K562 (cell line): ENCODE measurements at regions not wholly inside any gene's neighbourhood (a gene's known extent, or its start where the extent isn't known, plus 50 kb on each side); places are given as distances from the start of the nearest gene placed in this dataset.

Experiments
- ATAC-seq: fragments of 200-7000 bp; cut with Tn5 transposase; 3 replicates; pipeline ENCODE4 v1.9.1; 2020; ENCODE audit warnings: moderate library complexity
- BruUV-seq: library from RNA; stranded (reverse); fragments of 400-500 nt; replicated peaks from 2 replicates; lab custom pipeline; 2021; lab: Mats Ljungman, UMichigan
- CTCF ChIA-PET: fragments of 300-600 bp; formaldehyde crosslinking; extraction: SDS; loops from one replicate; lab custom pipeline; 2021; ENCODE audit warnings: low intra/inter-chr PET ratio; lab: Yijun Ruan, JAX
- POLR2A ChIA-PET: fragments of 300-600, 350-650 bp; sonication (Branson Sonifier 250); formaldehyde crosslinking; extraction: SDS; loops from one replicate; lab custom pipeline; 2021; ENCODE audit warnings: antibody characterized with exemption, inconsistent platforms; lab: Yijun Ruan, JAX
- DNase-seq, 4 experiments: peaks; one replicate each; pipeline versions ENCODE4 v3.0.0 to v3.0.0-alpha.2; 2011 to 2018; ENCODE audit warnings: low spot score in 3 of 4, mixed read lengths in 3 of 4; ENCODE audit errors: extremely low read depth in 1 of 4
- FAIRE-seq: peaks from 2 replicates; lab custom pipeline; 2011; peaks lifted over from hg19 to GRCh38; lab: Jason Lieb, UNC
- H2AFZ ChIP-seq: 2 replicates; pipeline ENCODE4 v1.6.0; 2011; ENCODE audit warnings: low read depth, low read length, control low read depth, inconsistent platforms
- H3K27ac ChIP-seq: fragments of 200-600 bp; 3 replicates; pipeline ENCODE4 v1.8.0; 2011; ENCODE audit warnings: low read depth, mild to moderate bottlenecking, control low read depth, inconsistent platforms, low read length, moderate library complexity, mixed read lengths; ENCODE audit errors: extremely low read depth
- H3K27me3 ChIP-seq, 2 experiments: fragments of 300-600 bp in 1 of 2; 2 replicates in 1 of 2; 3 replicates in 1 of 2; pipeline versions ENCODE4 v1.6.0 to v1.8.0; 2011; ENCODE audit warnings: inconsistent platforms in 2 of 2, low read length in 2 of 2, mild to moderate bottlenecking in 1 of 2, mixed read lengths in 1 of 2, moderate library complexity in 1 of 2; ENCODE audit not compliant: control insufficient read depth in 2 of 2, insufficient read depth in 2 of 2
- H3K36me3 ChIP-seq: fragments of 300-600 bp; 3 replicates; pipeline ENCODE4 v1.8.0; 2011; ENCODE audit warnings: mild to moderate bottlenecking, low read length, inconsistent platforms; ENCODE audit not compliant: control insufficient read depth, insufficient read depth
- H3K4me1 ChIP-seq, 2 experiments: fragments of 200-600 bp in 1 of 2; replicated peaks in 1 of 2; 2 replicates in 1 of 2; 3 replicates in 1 of 2; pipeline versions ENCODE4 v1.5.1 to v1.8.0; 2011; ENCODE audit warnings: inconsistent platforms in 2 of 2, low read length in 2 of 2, mild to moderate bottlenecking in 1 of 2, mixed read lengths in 1 of 2, moderate library complexity in 1 of 2; ENCODE audit not compliant: control insufficient read depth in 2 of 2, insufficient read depth in 2 of 2
- H3K4me2 ChIP-seq: 2 replicates; pipeline ENCODE4 v1.6.1; 2011; ENCODE audit warnings: low read length, control low read depth, inconsistent platforms, mixed read lengths; ENCODE audit not compliant: insufficient read depth
- H3K4me3 ChIP-seq: fragments of 200-600 bp; sonication (generic), shearing (Covaris generic); 2 replicates; pipeline ENCODE4 v1.5.1; 2016; ENCODE audit warnings: control low read depth, inconsistent platforms
- H3K79me2 ChIP-seq: fragments of 200-600 bp; 3 replicates; pipeline ENCODE4 v1.8.0; 2011; ENCODE audit warnings: low read length, inconsistent platforms; ENCODE audit not compliant: control insufficient read depth, insufficient read depth
- H3K9ac ChIP-seq, 2 experiments: 2 replicates each; pipeline versions ENCODE4 v1.6.0 to v1.6.1; 2011; ENCODE audit warnings: low read depth in 2 of 2, low read length in 2 of 2, control low read depth in 1 of 2, inconsistent platforms in 1 of 2, mild to moderate bottlenecking in 1 of 2, mixed read lengths in 1 of 2; ENCODE audit not compliant: insufficient read depth in 1 of 2
- H3K9me1 ChIP-seq: one replicate; pipeline ENCODE4 v1.6.0; 2011; ENCODE audit warnings: inconsistent platforms, mild to moderate bottlenecking, low read length, moderate library complexity; ENCODE audit not compliant: control insufficient read depth, insufficient read depth
- H3K9me3 ChIP-seq: replicated peaks from 2 replicates; pipeline ENCODE4 v1.5.1; 2011; ENCODE audit warnings: low read depth, low read length, inconsistent platforms; ENCODE audit not compliant: control insufficient read depth, insufficient read depth
- H4K20me1 ChIP-seq: replicated peaks from 2 replicates; pipeline ENCODE4 v1.6.1; 2011; ENCODE audit warnings: low read length, inconsistent platforms, mixed read lengths; ENCODE audit not compliant: control insufficient read depth, insufficient read depth
- KDM4B ChIP-seq, 2 experiments: fragments of 450-650 bp in 1 of 2; sonication (generic) in 1 of 2; IDR thresholded peaks; 2 replicates each; pipeline ENCODE4 v1.6.1; 2016 to 2017; ENCODE audit warnings: borderline replicate concordance in 2 of 2, antibody characterized with exemption in 1 of 2, low read depth in 1 of 2, mild to moderate bottlenecking in 1 of 2
- LARP7 ChIP-seq: fragments of 450-650 bp; IDR thresholded peaks from 2 replicates; pipeline ENCODE4 v1.6.1; 2016
- SRSF1 ChIP-seq: fragments of 200-400 bp; formaldehyde crosslinking; IDR thresholded peaks from 2 replicates; pipeline ENCODE4 v1.6.1; 2017; ENCODE audit warnings: mild to moderate bottlenecking, low read depth, low read length, moderate library complexity
- ZNF583 ChIP-seq: fragments of 250-450 bp; sonication (Bioruptor Pico); IDR thresholded peaks from 2 replicates; pipeline ENCODE4 v1.4.0; 2020
- WGBS: fragments of 100-300 bp; shearing (Covaris generic); methylation state at CpG from one replicate; pipeline ENCODE4 v1.1.6; 2016; ENCODE audit warnings: low coverage, mixed read lengths; ENCODE audit not compliant: insufficient coverage; ENCODE audit errors: missing lambda C conversion rate; 5-methylcytosine and 5-hydroxymethylcytosine counted together
- in situ Hi-C: fragments of 300-500 bp; cut with MboI; formaldehyde crosslinking; loops from 4 replicates; pipeline ENCODE4 v1.15.0; 2018; ENCODE audit warnings: inconsistent platforms, mixed read lengths
- intact Hi-C: fragments of 100-400 bp; cut with micrococcal nuclease; formaldehyde crosslinking; loops from 2 replicates; pipeline ENCODE4 v1.14.2; 2022
- TF ChIP-seq, protein P1 (sequence below): sonication (generic); formaldehyde crosslinking; IDR thresholded peaks from 2 replicates; pipeline ENCODE4 v1.8.0; 2023; ENCODE audit warnings: mild to moderate bottlenecking, missing genetic modification reagents

DNA sequence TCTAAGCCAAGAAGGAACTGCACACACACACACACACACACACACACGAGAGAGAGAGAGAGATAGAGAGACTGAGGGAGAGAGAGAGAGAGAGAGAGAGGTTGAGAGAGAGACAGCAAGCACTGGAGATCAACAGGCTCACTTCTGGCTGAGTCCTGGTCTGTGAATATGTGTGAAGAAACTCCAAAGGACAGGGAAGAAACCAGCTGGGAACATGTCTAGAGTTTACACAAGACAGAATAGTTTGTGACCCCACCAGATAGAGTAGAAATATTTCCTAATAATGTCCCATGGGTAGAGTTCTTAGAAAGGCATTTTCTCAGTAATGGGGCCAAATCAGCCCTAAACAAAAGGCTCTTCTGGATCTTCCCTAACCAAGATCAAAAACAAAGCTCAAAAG lies 155.5 kb upstream of the IGFBP3 start:
- in situ Hi-C loops (no loop called here), intact Hi-C loops (no loop called here)
- Histone ChIP-seq H3K4me2 (no peak overlapping the region), H3K36me3 (no peaks in the 10 kb centered on the region), H3K9me3 (no peaks in the 10 kb centered on the region), H2AFZ (no peak overlapping the region), H3K9ac (no peak overlapping the region), H3K4me3 (no peak overlapping the region), H3K79me2 (no peaks in the 10 kb centered on the region), H3K9me1 (no peaks in the 10 kb centered on the region), H3K27ac (no peak overlapping the region), H3K27me3 (no peaks in the 10 kb centered on the region), H3K4me1 (no peaks in the 10 kb centered on the region), H4K20me1 (no peaks in the 10 kb centered on the region)
- DNase-seq: no peak
- POLR2A ChIA-PET: no interaction called here
- BruUV-seq: no TSS peak
- no peak for TF ChIP-seq SRSF1
- no peak for TF ChIP-seq ZNF583 (CRISPR knock-in tag)
- FAIRE-seq: no peak
- CTCF ChIA-PET: no interaction called here
- no peak for ATAC-seq
- WGBS: 0% methylated on average over 1 of the region's 1 CpG

DNA sequence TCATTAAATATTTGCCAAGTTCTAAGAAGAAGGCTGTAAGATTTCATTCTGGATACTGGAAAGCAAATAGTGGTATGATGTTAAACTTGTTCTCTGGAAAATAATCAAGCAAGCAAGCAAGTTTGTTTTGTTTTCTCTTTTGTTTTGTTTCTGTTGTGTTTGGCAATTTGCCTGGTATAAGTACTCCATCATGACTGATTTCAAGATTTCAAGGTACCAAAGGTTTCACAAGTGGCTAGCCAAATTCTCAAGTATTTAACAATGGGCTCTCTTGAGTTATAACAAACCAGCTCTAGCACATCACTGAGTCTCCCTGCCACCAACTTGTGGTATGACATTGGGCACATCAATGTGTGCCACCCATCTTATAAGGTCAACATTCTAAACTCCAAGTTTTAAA lies 151.7 kb upstream of the IGFBP3 start:
- Histone ChIP-seq H3K27ac (no peak overlapping the region), H3K9me1 (no peaks in the 10 kb centered on the region), H3K79me2 (no peaks in the 10 kb centered on the region), H3K27me3 (no peaks in the 10 kb centered on the region), H3K4me2 (no peak overlapping the region), H3K4me1 (no peaks in the 10 kb centered on the region), H3K36me3 (no peaks in the 10 kb centered on the region), H3K9me3 (no peaks in the 10 kb centered on the region), H3K9ac (no peak overlapping the region), H4K20me1 (no peaks in the 10 kb centered on the region), H2AFZ (no peak overlapping the region), H3K4me3 (no peak overlapping the region)
- ChIA-PET POLR2A (no interaction called here), CTCF (no interaction called here)
- intact Hi-C loops (no loop called here), in situ Hi-C loops (no loop called here)
- no peak for ATAC-seq
- no peak for FAIRE-seq
- no TSS peak for BruUV-seq
- DNase-seq: no peak
- TF ChIP-seq KDM4B (IDR thresholded peaks at IDR 0.05; ENCODE audit: borderline replicate concordance in 2 of 2, low read depth in 1 of 2): no peak
- no peak for TF ChIP-seq LARP7
- TF ChIP-seq, protein P1, sequence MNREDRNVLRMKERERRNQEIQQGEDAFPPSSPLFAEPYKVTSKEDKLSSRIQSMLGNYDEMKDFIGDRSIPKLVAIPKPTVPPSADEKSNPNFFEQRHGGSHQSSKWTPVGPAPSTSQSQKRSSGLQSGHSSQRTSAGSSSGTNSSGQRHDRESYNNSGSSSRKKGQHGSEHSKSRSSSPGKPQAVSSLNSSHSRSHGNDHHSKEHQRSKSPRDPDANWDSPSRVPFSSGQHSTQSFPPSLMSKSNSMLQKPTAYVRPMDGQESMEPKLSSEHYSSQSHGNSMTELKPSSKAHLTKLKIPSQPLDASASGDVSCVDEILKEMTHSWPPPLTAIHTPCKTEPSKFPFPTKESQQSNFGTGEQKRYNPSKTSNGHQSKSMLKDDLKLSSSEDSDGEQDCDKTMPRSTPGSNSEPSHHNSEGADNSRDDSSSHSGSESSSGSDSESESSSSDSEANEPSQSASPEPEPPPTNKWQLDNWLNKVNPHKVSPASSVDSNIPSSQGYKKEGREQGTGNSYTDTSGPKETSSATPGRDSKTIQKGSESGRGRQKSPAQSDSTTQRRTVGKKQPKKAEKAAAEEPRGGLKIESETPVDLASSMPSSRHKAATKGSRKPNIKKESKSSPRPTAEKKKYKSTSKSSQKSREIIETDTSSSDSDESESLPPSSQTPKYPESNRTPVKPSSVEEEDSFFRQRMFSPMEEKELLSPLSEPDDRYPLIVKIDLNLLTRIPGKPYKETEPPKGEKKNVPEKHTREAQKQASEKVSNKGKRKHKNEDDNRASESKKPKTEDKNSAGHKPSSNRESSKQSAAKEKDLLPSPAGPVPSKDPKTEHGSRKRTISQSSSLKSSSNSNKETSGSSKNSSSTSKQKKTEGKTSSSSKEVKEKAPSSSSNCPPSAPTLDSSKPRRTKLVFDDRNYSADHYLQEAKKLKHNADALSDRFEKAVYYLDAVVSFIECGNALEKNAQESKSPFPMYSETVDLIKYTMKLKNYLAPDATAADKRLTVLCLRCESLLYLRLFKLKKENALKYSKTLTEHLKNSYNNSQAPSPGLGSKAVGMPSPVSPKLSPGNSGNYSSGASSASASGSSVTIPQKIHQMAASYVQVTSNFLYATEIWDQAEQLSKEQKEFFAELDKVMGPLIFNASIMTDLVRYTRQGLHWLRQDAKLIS: no peak
- no peak for TF ChIP-seq ZNF583 (CRISPR knock-in tag)
- TF ChIP-seq, all 486 proteins: peak for 0
